Activated T-cell treated with anti-CD3 and anti-CD28 coated beads for 1 hour (primary cell): ENCODE measurements at regions not wholly inside any gene's neighbourhood (a gene's known extent, or its start where the extent isn't known, plus 50 kb on each side); places are given as distances from the start of the nearest gene placed in this dataset.
"Not testable (repeated sequence)": the region's sequence is repeated elsewhere in the genome, so short reads cannot be mapped to it uniquely, and the experiment has no call there.

ENCODE experiments used
- DNase-seq: peaks from one replicate; pipeline ENCODE4 v3.0.0-alpha.2; 2020; ENCODE audit warnings: low read depth

- DNase-seq: no peak
Measured at GRCh38 chr15:45810201-45810600, 175.4 kb downstream of the SQOR start.

- DNase-seq: no peak
Measured at GRCh38 chr15:45812200-45812599, 177.4 kb downstream of the SQOR start.

- DNase-seq: not testable (repeated sequence)
Measured at GRCh38 chr15:45817578-45817977, 182.7 kb downstream of the SQOR start.

- no peak for DNase-seq
Measured at GRCh38 chr15:45821390-45821789, 186.6 kb downstream of the SQOR start.

- not testable (repeated sequence) for DNase-seq
Measured at GRCh38 chr15:45822968-45823367, 188.1 kb downstream of the SQOR start.

GRCh38 chr15:45827275-45827674 lies 192.4 kb downstream of the SQOR start:
- DNase-seq: no peak

- DNase-seq: no peak
Measured at GRCh38 chr15:45827766-45828165, 192.9 kb downstream of the SQOR start.

GRCh38 chr15:45829336-45830153 lies 194.7 kb downstream of the SQOR start:
- DNase-seq: no peak

- no peak for DNase-seq
Measured at GRCh38 chr15:45831787-45832186, 197.0 kb downstream of the SQOR start.

- no peak for DNase-seq
Measured at GRCh38 chr15:45834622-45835021, 199.8 kb downstream of the SQOR start.

- no peak for DNase-seq
Measured at GRCh38 chr15:45842151-45842550, 207.3 kb downstream of the SQOR start.

- DNase-seq: no peak
Measured at GRCh38 chr15:45847645-45848044, 212.8 kb downstream of the SQOR start.

- no peak for DNase-seq
Measured at GRCh38 chr15:45849136-45849535, 214.3 kb downstream of the SQOR start.

- DNase-seq: no peak
Measured at GRCh38 chr15:45854455-45855202, 219.8 kb downstream of the SQOR start.

- no peak for DNase-seq
Measured at GRCh38 chr15:45855210-45855906, 220.5 kb downstream of the SQOR start.

- no peak for DNase-seq
Measured at GRCh38 chr15:45855907-45856579, 221.2 kb downstream of the SQOR start.

GRCh38 chr15:45857291-45857690 lies 222.5 kb downstream of the SQOR start:
- no peak for DNase-seq

- DNase-seq: no peak
Measured at GRCh38 chr15:45858491-45858890, 223.7 kb downstream of the SQOR start.

- no peak for DNase-seq
Measured at GRCh38 chr15:45862034-45862433, 227.2 kb downstream of the SQOR start.

- no peak for DNase-seq
Measured at GRCh38 chr15:45863881-45864580, 229.2 kb downstream of the SQOR start.

GRCh38 chr15:45866616-45867015 lies 231.8 kb downstream of the SQOR start:
- DNase-seq: no peak

- no peak for DNase-seq
Measured at GRCh38 chr15:45867281-45867680, 232.5 kb downstream of the SQOR start.
